SKM-1 (cell line): ENCODE measurements at regions not wholly inside any gene's neighbourhood (a gene's known extent, or its start where the extent isn't known, plus 50 kb on each side); places are given as distances from the start of the nearest gene placed in this dataset.

Source experiments
- DNase-seq: peaks from one replicate; lab custom pipeline; 2025; ENCODE audit not compliant: unreplicated experiment; lab: John Stamatoyannopoulos, UW

DNA sequence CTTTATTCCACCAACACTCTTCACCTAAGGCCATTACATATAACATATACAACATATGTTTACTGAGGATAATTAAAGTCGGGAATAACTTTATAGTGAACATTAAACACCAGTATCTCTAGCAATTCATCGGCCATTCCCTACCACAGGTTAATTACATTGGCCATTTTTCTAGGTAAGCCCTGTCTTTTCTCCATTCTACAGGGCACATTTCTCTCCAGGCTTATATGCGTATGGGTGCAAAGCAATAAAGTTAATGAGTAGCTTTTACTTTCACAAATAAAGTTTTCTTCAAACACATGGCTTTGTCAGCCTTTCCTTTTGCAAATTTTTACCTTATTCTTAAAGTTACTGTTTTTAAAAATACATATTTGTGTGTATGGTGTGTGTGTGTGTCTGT, 111.9 kb upstream of the IQCM start:
- DNase-seq: no peak

DNA sequence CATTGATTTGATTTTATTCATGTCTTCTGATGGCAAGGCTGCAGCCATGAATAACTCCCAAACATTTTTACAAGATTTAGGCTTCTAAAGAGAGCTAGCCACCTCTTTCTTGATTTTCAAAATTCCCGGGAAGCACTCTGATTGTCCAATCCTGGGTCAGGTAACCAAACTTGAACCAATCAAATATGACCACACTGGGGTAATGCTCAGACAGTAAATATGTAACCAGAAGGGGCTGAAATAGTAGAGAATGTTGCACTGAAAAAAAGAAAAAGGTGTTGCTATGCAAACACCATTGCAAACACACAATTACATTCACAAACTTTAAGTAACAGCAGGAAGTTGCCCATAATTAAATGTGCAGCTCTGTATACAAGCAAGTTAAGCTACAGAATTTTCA, 112.9 kb upstream of the IQCM start:
- DNase-seq: no peak

DNA sequence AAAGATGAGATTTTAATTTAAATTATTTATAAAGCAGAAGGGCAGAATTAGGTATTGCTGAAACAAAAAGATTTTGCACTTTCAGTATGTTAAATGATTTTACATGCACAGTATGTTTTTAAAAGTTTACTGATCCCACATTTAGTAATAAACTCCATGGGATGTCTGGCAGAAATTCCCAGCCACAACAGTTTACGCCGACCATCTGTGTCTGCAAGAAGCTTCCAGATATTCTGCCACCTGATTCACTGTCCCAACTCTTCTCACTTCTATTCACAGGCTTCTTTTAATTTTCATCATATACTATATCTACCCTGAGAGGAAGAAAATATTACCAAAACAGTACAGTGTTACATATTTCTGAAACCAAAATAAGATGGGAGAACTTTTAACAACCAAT, 115.8 kb upstream of the IQCM start:
- no peak for DNase-seq

DNA sequence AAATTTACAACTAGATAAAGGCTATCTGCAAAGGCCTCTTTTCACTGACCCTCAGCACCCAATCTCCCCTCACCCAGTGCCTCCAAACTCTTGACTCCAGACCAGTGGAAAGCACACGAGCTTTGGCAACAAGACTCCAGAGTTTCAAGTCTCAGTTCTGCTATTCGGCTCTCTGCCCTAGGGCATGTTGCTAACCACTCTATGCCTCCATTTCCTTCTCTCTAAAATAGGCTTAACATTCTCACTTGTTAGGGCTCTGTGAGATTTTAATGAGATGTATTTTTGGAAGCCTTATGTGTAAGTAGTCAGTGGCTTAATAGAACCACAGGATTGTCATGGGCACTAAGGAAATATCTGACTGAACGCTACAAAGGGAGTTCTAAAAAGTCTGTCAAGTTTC, 116.5 kb upstream of the IQCM start:
- no peak for DNase-seq

DNA sequence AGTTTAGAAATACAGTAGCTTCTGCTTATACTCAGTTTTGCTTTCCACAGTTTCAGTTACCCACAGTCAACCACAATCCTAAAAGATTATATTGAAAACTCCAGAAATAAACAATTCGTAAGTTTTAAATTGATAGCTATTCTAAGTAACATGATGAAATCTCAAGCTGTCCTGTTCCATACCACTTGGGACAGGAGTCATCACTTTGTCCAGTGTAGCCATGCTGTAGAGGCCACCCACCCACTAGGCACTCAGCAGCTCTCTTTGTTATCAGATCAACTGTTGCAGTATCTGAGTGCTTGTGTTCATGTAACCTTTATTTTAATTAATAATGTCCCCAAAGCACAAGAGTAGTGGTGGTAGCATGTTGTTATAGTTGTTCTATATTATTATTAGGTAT, 117.5 kb upstream of the IQCM start:
- DNase-seq: no peak

DNA sequence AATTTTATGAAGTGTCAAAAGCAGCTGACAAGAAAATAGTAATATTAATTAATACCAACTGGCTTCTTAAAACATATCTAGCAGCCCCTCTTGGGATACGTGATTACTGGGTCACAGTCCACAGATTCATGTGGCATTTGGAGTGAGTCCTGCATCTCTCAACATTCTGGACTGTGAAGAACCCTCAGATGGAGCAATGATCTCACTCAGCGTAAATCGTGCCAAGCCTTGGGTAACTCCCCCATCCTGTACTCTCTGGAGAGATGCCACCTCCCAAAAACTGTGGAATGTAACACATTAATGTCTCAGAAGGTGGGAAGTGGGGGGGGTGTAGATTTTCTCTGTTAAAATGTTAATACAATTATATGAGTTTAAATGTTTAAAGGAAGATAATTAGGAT, 118.2 kb upstream of the IQCM start:
- no peak for DNase-seq

DNA sequence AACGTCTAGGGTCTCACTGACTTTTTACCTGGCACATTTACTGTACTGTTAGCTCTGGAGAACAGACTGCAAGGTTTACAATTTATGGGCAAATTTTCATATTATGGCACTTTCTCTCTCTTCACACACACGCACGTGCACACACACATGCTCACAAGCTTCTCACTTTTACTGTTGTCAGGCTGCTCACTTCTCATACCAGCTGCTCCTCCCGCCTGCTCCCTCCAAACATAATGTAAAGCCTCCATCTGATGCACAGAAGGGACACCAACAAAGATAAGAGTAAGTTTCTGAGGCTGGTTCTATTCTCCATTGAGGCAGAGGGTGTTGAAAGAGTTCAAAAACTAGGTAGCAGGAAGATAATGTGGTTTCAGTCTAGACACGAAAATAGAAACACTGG, 128.9 kb upstream of the DCLK2 start:
- no peak for DNase-seq

DNA sequence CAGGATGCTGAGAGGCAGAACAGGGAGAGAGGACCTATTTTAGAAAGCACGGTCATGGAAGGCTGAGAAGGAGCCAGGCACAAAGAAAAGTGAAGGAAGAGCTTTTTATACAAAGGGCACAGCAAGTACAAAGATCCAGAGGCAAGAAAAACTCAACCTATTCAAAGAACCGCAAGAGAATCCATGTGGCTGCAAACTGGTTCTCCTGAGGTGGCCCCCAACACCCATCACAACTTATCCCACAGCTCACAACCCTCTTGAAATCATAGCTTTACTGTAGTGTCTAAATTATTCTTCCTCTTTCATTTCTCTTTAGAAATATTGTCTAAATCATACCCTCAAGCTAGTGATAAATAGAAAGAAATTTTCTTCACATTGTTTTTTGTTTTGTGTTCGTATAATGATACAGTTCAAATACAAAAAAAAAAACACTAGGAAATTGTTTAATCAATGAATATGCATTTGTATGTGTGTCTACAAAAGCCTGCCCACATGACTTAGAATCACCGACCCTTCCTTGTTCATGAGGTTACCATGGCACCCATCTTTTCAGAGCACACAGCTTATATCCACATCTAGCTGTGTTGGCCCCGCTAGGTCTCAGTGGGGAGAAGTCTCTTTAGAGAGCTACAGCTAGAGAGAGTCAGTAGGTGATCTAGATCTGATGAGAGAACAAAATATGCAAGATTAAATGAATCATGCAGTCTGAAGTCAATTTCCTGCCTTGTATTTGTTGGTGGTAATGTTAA, 126.9 kb upstream of the DCLK2 start:
- DNase-seq: no peak

DNA sequence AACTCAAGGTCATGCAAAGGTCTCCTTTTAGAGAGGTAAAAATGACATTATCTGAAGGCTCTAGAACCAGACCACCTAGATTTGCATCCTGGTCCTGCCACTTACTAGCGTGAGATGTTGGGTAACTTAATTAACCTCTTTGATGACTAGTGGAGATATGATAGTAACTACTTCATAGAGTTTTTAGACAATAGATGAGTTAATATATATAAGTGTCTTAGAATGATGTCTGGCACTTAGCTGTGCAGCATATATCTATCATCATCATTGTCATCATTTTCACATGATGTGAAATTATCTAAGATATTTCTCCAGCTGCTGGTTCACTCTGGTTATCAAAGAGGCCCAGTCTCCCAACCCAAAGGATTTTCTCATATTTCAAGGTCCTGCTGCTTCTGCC, 126.1 kb upstream of the DCLK2 start:
- no peak for DNase-seq

DNA sequence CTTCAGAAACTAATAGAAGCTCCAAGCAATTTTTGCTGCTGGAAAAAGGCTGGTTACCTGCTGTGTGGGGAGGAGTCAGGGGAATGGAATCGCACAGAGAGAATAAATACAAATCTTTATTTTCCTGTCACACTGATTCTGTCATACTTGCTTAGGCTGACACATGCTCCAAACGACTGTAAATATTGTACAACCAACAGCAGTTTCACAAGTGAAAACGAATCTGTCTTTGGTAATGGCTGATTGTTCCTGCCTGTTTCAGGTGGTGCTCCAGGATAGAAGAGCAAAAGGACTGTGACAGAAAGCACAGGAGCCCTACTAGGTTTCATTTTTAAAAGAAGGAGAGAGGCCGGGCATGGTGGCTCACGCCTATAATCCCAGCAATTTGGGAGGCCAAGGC, 125.5 kb upstream of the DCLK2 start:
- DNase-seq: no peak

DNA sequence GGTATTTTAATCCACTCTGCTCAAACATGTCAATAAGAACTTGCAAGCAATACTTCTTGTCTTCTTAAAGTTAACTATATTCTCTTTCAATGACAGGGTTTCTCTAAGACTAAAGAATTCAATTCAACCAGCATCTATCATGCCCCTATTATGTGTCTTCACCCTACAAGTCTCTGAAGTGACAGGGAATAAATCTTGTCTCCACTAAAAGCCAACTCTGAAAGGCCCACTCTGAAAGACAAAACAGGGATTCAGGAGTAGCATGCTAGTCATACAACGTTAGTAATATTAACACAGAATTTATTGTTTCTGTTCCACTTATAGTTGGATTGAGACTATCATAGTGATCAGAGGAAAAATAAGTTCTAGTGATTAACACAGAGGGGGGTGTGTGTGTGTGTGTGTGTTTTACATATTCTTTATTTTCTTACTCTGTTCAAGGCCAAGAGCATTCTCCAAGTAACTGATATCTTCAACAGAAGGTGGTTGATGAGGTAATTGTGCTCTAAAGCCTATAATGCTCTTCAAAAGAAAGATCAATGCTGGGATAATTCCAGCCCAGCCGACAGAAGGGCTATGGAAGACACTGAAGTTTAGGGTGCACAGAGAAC, 122.4 kb upstream of the DCLK2 start:
- DNase-seq: no peak

DNA sequence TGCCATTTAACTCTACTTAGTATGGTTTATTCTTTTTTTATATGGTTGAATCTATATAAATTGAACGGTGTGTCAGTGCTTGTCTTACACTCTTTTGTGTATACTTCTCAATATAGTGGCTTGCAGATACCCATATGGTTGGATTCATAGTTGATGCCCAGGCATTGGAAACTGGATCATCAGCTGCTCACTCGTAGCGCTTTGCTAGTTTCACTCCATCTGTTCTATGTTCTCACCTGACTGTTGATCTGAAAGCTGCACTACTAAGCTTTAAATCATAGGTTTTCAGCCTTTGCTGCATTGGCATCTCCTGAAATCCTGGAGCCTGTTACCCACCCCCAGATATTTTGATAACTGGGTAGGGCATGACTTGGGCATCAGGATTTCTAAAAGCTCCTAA, 121.6 kb upstream of the DCLK2 start:
- no peak for DNase-seq

DNA sequence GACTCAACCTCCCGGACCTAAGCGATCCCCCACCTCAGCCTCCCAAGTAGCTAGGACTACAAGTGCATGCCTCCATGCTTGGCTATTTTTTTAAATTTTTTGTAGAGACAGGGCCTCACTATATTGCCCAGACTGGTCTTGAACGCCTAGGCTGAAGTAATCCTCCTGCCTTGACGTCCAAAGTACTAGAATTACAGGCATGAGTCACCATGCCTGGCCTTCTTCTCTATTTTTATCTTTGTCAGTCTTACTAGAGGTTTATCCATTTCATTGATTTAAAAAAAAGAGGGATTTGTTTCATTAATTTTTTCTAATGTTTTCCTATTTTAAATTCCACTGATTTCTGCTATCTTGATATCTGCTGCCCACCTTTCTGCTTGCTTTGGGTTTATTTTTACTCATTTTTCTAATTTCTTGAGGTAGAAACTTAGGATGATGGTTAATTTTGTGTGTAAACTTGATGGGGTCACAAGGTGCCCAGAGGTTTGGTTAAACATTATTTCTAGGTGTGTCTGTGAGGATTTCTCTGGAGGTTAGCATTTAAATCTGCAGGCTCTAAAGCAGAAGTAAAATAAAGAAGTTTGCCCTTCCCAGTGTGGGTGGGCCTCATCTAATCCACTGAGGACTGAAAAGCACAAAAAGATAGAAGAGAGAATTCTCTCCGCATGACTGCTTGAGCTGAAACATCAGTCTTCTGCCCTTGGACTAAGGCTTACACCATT, 116.2 kb upstream of the DCLK2 start:
- DNase-seq: peak; percentile 30

DNA sequence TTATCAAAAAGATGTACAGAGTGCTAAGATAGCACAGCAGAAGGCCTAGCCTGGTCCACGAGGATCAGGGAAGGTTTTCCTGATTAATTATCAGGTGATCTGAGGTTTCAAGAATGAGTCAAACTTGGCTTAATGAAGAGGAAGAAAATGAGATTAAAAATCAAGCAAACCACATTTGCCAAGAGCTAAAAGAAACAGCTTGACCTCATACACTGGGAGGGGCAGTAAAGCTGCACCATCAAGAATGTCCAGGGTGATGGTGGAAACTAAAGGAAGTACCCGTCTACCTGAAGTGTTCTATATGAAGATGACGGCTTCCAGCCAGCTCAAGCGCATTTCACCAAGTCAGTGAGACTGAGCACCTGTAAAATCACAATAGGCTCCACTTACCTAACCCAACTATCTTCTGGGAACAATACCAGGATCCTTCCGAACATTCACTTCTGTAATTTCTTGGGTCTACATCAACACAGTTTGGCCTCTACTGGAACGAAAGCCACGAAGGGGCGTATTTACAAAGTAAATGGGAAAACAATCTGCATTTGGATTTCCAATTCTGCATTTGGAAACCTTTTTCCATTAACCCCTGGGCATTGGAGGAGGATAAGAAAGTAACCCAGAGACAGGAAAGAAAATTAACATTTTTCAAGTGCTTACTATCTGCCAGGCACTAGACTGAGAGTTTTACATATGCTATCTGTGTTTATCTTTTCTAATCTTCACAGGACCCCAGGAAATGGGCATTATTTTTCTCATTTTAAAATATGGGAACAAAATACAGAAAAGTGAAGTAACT, 114.0 kb upstream of the DCLK2 start:
- no peak for DNase-seq

DNA sequence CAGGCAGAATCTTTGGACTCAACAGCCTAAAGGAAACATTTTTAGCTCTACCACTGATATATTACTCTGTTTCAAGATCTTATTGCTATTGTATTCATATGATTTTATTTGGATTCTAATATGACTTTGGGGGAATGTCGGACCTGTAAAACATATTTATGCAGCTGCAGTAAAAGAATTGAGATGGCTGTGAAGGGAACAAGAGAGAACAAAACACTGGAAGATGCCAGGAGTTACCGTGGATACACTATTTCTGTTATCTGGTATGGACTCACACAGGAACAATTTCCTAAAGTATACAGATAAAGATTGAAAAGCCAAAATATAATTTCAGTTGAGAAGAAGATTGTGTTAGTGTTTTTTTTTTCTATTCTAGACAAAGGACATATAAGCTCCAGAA, 113.0 kb upstream of the DCLK2 start:
- no peak for DNase-seq

DNA sequence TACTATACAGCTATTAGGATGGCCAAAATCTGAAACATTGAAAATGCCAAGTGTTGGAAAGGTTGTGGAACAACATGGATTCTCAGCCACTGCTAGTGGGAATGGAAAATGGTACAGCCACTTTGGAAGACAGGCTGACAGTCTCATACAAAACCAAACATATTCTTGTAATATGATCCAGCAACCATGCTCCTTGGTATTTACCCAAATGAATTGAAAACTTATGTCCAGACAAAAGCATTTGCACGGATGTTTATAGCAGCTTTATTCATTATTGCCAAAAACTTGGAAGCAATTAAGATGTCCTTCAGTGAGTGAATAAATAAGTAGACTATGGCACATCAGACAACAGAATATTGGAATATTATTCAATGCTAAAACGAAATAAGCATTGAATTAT, 105.8 kb upstream of the DCLK2 start:
- DNase-seq: no peak

DNA sequence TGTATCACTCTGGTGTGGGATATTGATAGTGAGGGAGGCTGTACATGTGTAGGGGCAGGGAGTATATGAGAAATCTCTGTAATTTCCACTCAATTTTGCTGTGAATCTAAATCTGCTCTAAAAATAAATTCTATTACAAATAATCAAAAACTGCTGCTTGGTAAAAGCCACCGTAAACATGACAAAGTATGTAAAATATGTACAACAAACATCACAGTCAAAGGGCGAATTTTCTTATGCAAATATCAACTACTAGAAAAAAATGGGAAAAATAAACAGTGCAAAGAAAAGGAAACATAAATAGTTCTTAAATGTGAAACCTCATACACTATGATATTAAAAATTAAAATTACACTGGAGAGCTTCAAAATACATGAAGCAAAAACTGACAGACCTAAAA, 105.1 kb upstream of the DCLK2 start:
- DNase-seq: no peak

DNA sequence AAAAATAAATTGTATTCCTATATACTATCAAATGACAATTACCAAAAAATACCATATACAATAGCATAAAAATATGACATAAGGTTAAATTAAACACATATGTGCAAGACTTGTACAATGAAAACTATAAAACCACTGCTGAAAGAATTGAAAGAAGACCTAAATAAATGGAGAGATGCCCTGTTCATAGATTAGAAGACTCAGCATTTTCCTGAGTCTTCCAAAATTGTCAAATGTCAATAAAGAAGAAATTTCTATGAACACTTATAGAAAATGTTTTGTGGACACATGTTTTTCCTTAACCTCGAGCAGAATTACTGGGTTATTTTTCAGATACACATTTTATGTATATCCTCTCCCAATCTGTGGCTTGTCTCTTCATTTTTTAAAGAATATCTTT, 103.1 kb upstream of the DCLK2 start:
- DNase-seq: no peak

DNA sequence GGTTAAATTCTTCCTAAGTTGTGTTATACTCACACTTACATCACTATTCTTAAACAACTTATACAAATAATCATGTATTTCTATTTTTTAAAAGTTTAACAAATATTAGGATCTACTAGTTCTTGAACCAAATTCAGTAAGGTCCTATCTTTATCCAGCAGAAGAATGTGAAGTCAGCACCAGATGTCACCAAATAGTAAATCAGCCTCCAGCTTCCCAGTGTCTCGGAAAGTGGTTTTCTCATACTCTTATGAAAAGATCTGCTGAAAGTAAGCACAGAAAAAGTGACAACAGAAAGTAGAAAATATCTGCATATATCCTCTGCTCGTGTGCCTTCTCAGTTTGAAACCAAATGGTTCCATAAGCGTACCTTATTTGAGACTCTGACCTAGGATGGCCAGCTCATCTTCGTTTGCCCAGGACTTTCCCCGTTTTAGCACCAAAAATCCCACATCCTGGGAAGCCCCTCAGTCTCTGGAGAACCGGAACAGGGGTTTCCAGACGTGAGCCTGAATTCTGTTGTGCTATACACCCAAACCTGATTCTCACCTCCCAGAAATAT, 98.0 kb upstream of the DCLK2 start:
- no peak for DNase-seq

DNA sequence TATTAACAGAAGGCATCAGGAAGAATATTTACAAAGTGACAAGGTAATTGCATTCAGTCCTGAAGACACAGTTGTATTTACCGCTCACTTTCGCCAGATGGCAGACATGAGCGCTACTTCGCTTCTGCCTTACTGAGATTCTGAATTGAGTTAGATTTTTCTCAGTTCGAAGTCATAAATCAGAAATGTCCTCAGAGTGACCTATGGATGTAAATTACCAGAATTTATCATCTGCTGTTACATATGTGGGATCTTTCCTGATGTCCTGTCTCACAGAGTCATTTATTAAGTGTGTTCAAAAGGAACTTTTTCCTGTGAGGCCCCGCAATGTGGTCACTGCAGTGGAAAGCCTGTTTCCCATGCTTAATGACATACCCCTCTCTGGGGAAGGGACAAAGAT, 97.3 kb upstream of the DCLK2 start:
- peak; percentile 31 for DNase-seq

DNA sequence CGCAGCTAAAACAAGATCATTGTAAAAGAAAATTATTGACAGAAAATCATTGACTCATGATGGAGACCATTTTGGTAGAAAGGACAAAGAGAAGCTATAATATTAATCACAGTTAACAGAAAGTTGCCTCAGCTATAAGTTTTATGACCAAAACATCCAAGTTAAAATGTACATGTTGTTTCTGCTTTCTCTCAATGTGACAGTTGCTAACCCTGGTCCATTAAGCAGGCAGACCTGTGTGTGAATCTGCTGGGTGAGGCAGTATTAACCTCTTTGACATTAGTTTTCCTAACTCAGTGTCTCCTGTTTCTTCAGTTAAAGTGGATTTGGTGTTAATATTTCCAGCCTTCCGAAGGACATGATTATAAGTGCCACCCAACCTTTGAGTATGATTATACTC, 94.8 kb upstream of the DCLK2 start:
- DNase-seq: no peak
